Loucy (cell line): ENCODE measurements at regions not wholly inside any gene's neighbourhood (a gene's known extent, or its start where the extent isn't known, plus 50 kb on each side); places are given as distances from the start of the nearest gene placed in this dataset.

Source experiments
- H2AFZ ChIP-seq: fragments of 200-600 bp; sonication (generic); 2 replicates; pipeline ENCODE4 v1.6.0; 2016; ENCODE audit warnings: antibody characterized with exemption, mild to moderate bottlenecking, low read length, moderate library complexity
- H3F3A ChIP-seq: fragments of 200-600 bp; 2 replicates; pipeline ENCODE4 v1.6.0; 2016; ENCODE audit warnings: antibody characterized with exemption, low read depth, mild to moderate bottlenecking
- H3K27me3 ChIP-seq: fragments of 200-600 bp; sonication (generic); 2 replicates; pipeline ENCODE4 v1.6.1; 2014; ENCODE audit warnings: low read length, mild to moderate bottlenecking; ENCODE audit not compliant: insufficient read depth, poor library complexity, severe bottlenecking
- H3K36me3 ChIP-seq: fragments of 200-600 bp; sonication (generic); 2 replicates; pipeline ENCODE4 v1.6.1; 2016; ENCODE audit warnings: low read length; ENCODE audit not compliant: insufficient read depth
- H3K4me1 ChIP-seq: fragments of 200-600 bp; sonication (generic); 2 replicates; pipeline ENCODE4 v1.5.1; 2014; ENCODE audit warnings: low read length, mild to moderate bottlenecking; ENCODE audit not compliant: insufficient read depth, poor library complexity, severe bottlenecking
- H3K4me2 ChIP-seq: fragments of 200-600 bp; sonication (generic); 2 replicates; pipeline ENCODE4 v1.6.0; 2014; ENCODE audit warnings: antibody characterized with exemption, low read length, low read depth, mild to moderate bottlenecking; ENCODE audit not compliant: poor library complexity, severe bottlenecking
- H3K4me3 ChIP-seq: fragments of 200-600 bp; sonication (generic); 2 replicates; pipeline ENCODE4 v1.5.1; 2014; ENCODE audit warnings: low read length, mild to moderate bottlenecking, mixed read lengths; ENCODE audit not compliant: poor library complexity, severe bottlenecking
- H3K79me2 ChIP-seq: fragments of 200-600 bp; sonication (generic); 2 replicates; pipeline ENCODE4 v1.6.1; 2014; ENCODE audit warnings: low read length; ENCODE audit not compliant: insufficient read depth
- H3K9ac ChIP-seq: fragments of 200-600 bp; sonication (generic); 2 replicates; pipeline ENCODE4 v1.6.0; 2014; ENCODE audit warnings: mild to moderate bottlenecking, low read depth, low read length, moderate library complexity; ENCODE audit not compliant: poor library complexity, severe bottlenecking
- H3K9me2 ChIP-seq: fragments of 200-600 bp; sonication (generic); replicated peaks from 2 replicates; pipeline ENCODE4 v1.6.1; 2016; ENCODE audit warnings: low read depth, low read length, mixed read lengths
- H3K9me3 ChIP-seq: fragments of 200-600 bp; sonication (generic); 2 replicates; pipeline ENCODE4 v1.6.1; 2014; ENCODE audit warnings: mild to moderate bottlenecking, antibody characterized with exemption, low read length, low read depth; ENCODE audit not compliant: insufficient read depth
- H4K20me1 ChIP-seq: fragments of 200-600 bp; sonication (generic); 2 replicates; pipeline ENCODE4 v1.6.0; 2014; ENCODE audit warnings: antibody characterized with exemption, low read length, mild to moderate bottlenecking; ENCODE audit not compliant: insufficient read depth, poor library complexity, severe bottlenecking
- CTCF ChIP-seq: fragments of 200-600 bp; sonication (generic); conservative IDR thresholded peaks from 2 replicates; pipeline ENCODE4 v1.5.1; 2014; ENCODE audit warnings: mild to moderate bottlenecking, antibody characterized with exemption, low read length
- EZH2phosphoT487 ChIP-seq: fragments of 200-600 bp; IDR thresholded peaks from 2 replicates; pipeline ENCODE4 v1.6.1; 2018; ENCODE audit warnings: antibody characterized with exemption, mild to moderate bottlenecking, moderate library complexity, borderline replicate concordance

- H3K4me3 ChIP-seq = no peak overlapping the region
- no peaks in the 10 kb centered on the region for H3K27me3 ChIP-seq
- no peaks in the 10 kb centered on the region for H3K4me1 ChIP-seq
- H3K9ac ChIP-seq = no peak overlapping the region
- no peaks in the 10 kb centered on the region for H3K9me3 ChIP-seq
- no peaks in the 10 kb centered on the region for H3K36me3 ChIP-seq
- H3K4me2 ChIP-seq = no peak overlapping the region
- no peaks in the 10 kb centered on the region for H3K79me2 ChIP-seq
- H3K9me2 ChIP-seq = no peaks in the 10 kb centered on the region
- no peak overlapping the region for H2AFZ ChIP-seq
- no peaks in the 10 kb centered on the region for H4K20me1 ChIP-seq
- no peak for TF ChIP-seq CTCF
- no peak for TF ChIP-seq EZH2phosphoT487
- no peaks in the 10 kb centered on the region for H3F3A ChIP-seq
These were observed 1223.3 kb downstream of the MAT2B start for GRCh38 chr5:164728733-164729132.

- no peak overlapping the region for H2AFZ ChIP-seq
These were observed 1229.9 kb downstream of the MAT2B start for GRCh38 chr5:164735334-164735733.

GRCh38 chr5:164741376-164741775 lies 1236.0 kb downstream of the MAT2B start:
- Histone ChIP-seq H3K4me3 (no peak overlapping the region), H3K9ac (no peak overlapping the region), H3K9me2 (no peaks in the 10 kb centered on the region), H3K9me3 (no peaks in the 10 kb centered on the region), H3K27me3 (no peaks in the 10 kb centered on the region), H3F3A (no peaks in the 10 kb centered on the region), H3K79me2 (no peaks in the 10 kb centered on the region), H2AFZ (no peak overlapping the region), H3K36me3 (no peaks in the 10 kb centered on the region), H3K4me1 (no peaks in the 10 kb centered on the region), H3K4me2 (no peak overlapping the region), H4K20me1 (no peaks in the 10 kb centered on the region)
- TF ChIP-seq CTCF (no peak), EZH2phosphoT487 (no peak)

More at GRCh38 chr5:164735334-164735733, 1229.9 kb downstream of the MAT2B start:
- Histone ChIP-seq H3K9me2 (no peaks in the 10 kb centered on the region), H3K4me3 (no peak overlapping the region), H3K4me2 (no peak overlapping the region), H3K79me2 (no peaks in the 10 kb centered on the region), H4K20me1 (no peaks in the 10 kb centered on the region), H3F3A (no peaks in the 10 kb centered on the region), H3K9ac (no peak overlapping the region), H3K36me3 (no peaks in the 10 kb centered on the region), H3K27me3 (no peaks in the 10 kb centered on the region), H3K9me3 (no peaks in the 10 kb centered on the region), H3K4me1 (no peaks in the 10 kb centered on the region)
- TF ChIP-seq EZH2phosphoT487 (no peak), CTCF (no peak)
